Kidney (tissue), 13 donors: ENCODE measurements at regions not wholly inside any gene's neighbourhood (a gene's known extent, or its start where the extent isn't known, plus 50 kb on each side); places are given as distances from the start of the nearest gene placed in this dataset.

Source experiments
- DNase-seq, 5 donors: peaks; one replicate each; pipeline ENCODE4 v3.0.0-alpha.2; 2013 to 2020
- FAIRE-seq: peaks from 2 replicates; lab custom pipeline; 2012; peaks lifted over from hg19 to GRCh38; lab: Jason Lieb, UNC
- H3K27ac ChIP-seq, 2 donors: one replicate each; pipeline ENCODE4 v1.7.0; 2013; ENCODE audit warnings: low read depth in 2 of 2, low read length in 2 of 2, inconsistent platforms in 1 of 2
- H3K27me3 ChIP-seq: one replicate; pipeline ENCODE4 v1.7.1; 2013; ENCODE audit warnings: low read length, inconsistent platforms; ENCODE audit not compliant: control insufficient read depth, insufficient read depth
- H3K36me3 ChIP-seq, 3 donors: one replicate each; pipeline versions ENCODE4 v1.7.0 to v1.7.1; 2013; ENCODE audit warnings: low read length in 3 of 3, control low read depth in 1 of 3, inconsistent platforms in 1 of 3; ENCODE audit not compliant: insufficient read depth in 3 of 3, control insufficient read depth in 2 of 3
- H3K4me1 ChIP-seq, 3 donors: one replicate each; pipeline versions ENCODE4 v1.7.0 to v1.7.1; 2013; ENCODE audit warnings: low read length in 3 of 3, inconsistent platforms in 1 of 3, low read depth in 1 of 3; ENCODE audit not compliant: control insufficient read depth in 2 of 3, insufficient read depth in 2 of 3
- H3K4me3 ChIP-seq, 3 donors: one replicate each; pipeline versions ENCODE4 v1.7.0 to v1.8.1; 2013; ENCODE audit warnings: low read length in 3 of 3, control low read depth in 1 of 3, inconsistent platforms in 1 of 3
- H3K9ac ChIP-seq, 3 donors: one replicate each; pipeline versions ENCODE4 v1.7.0 to v1.7.1; 2013; ENCODE audit warnings: low read length in 3 of 3, control low read depth in 1 of 3, inconsistent platforms in 1 of 3
- H3K9me3 ChIP-seq, 3 donors: one replicate each; pipeline versions ENCODE4 v1.7.0 to v1.7.1; 2013; ENCODE audit warnings: low read length in 3 of 3, control low read depth in 1 of 3, inconsistent platforms in 1 of 3; ENCODE audit not compliant: control insufficient read depth in 2 of 3, insufficient read depth in 1 of 3
- intact Hi-C: fragments of 100-400 bp; cut with DNase I; formaldehyde crosslinking; loops from one replicate; pipeline ENCODE4 v1.11.1; 2022
- TF ChIP-seq, protein P1 (sequence below): IDR thresholded peaks from 3 replicates; pipeline ENCODE4 v1.5.1; 2012; ENCODE audit warnings: mild to moderate bottlenecking, moderate library complexity, borderline replicate concordance; ENCODE audit not compliant: insufficient read depth; ENCODE audit errors: extremely low read depth
- donor health status: control.
- donor health status: control.
- donor health status: control.
- donor health status: control.
- donor health status: control.
- donor health status: DM: yes; HTN: yes; CAD: no.
- donor health status: Normal renal cell carcinoma (clear cell type).

DNA sequence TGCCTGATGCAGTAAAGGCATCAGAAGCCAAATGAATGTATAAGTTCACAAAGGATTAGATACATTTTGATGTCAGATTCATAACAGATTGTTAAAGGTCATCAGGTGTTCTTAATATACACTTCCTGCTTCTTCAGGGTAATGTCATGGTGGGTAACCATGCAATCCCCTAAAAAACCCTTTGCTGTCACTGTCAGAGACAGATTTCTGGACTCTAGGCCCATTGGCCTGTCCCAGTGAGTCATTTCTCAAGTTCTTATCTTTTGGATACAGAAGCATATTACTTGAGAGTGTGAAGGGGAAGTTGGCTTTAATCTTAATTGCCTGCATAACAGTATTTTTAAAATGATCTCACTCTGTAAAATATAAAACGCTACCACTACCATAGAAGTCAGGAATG lies 895.6 kb upstream of the MAP3K7 start:
- H3K9ac ChIP-seq = no peak overlapping the region
- no peaks in the 10 kb centered on the region for H3K9me3 ChIP-seq
- H3K4me1 ChIP-seq = peaks cover 0 to 11% (median 0%) of the 10 kb centered on the region in 3 donors
- no peak for FAIRE-seq
- H3K27me3 ChIP-seq = no peaks in the 10 kb centered on the region
- TF ChIP-seq, protein P1, sequence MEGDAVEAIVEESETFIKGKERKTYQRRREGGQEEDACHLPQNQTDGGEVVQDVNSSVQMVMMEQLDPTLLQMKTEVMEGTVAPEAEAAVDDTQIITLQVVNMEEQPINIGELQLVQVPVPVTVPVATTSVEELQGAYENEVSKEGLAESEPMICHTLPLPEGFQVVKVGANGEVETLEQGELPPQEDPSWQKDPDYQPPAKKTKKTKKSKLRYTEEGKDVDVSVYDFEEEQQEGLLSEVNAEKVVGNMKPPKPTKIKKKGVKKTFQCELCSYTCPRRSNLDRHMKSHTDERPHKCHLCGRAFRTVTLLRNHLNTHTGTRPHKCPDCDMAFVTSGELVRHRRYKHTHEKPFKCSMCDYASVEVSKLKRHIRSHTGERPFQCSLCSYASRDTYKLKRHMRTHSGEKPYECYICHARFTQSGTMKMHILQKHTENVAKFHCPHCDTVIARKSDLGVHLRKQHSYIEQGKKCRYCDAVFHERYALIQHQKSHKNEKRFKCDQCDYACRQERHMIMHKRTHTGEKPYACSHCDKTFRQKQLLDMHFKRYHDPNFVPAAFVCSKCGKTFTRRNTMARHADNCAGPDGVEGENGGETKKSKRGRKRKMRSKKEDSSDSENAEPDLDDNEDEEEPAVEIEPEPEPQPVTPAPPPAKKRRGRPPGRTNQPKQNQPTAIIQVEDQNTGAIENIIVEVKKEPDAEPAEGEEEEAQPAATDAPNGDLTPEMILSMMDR = no peak
- no peak overlapping the region for H3K4me3 ChIP-seq
- DNase-seq = peak in 1 of 5 donors; percentile 8
- H3K27ac ChIP-seq = no peak overlapping the region
- H3K36me3 ChIP-seq = no peaks in the 10 kb centered on the region
- intact Hi-C loops = no loop called here

DNA sequence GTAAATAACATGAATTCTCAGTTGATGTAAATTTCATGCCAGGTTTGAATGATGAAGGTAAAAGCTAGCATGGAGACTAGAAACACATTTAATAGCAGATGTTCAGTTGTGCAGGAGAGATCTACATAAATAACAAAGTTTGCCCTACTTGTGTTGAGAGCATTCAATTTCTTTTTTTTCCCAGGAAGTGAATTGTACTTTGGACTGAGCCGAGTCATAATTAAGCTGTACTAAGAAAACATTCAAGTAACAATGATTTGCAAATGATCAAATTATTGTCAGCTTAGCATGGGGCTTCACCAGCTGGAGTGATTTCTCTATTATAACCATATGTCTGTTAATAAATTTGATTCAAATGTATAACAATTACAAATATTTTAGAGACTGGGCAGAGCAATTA lies 893.5 kb upstream of the MAP3K7 start:
- Histone ChIP-seq H3K4me3 (no peak overlapping the region), H3K27ac (no peak overlapping the region), H3K27me3 (no peaks in the 10 kb centered on the region), H3K36me3 (no peaks in the 10 kb centered on the region), H3K4me1 (peaks cover 0 to 11% (median 0%) of the 10 kb centered on the region in 3 donors), H3K9ac (no peak overlapping the region), H3K9me3 (no peaks in the 10 kb centered on the region)
- TF ChIP-seq, protein P1 = no peak
- peak; percentile 3 for FAIRE-seq
- intact Hi-C loops = no loop called here
- peak in 1 of 5 donors; percentile 27 for DNase-seq

DNA sequence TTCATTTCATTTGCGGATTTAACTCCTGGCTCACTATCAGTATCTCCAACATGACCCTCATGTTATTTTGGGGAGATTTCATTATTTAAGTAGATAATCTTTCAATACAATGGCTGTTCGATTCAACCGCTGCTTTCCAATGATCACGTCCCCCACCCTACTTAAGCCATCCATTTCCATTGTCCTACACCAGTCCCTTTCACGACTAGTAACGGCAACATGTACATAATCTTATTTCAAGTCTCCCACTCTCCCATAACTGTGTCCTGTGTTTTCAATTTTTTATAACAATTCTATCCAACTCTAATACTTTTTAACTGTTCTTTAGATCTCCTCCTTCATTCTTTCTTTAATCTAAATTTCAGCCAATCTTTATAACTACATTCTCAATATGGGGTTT lies 890.8 kb upstream of the MAP3K7 start:
- intact Hi-C loops = no loop called here
- TF ChIP-seq, protein P1 = no peak
- no peak overlapping the region for H3K9ac ChIP-seq
- DNase-seq (no peak), FAIRE-seq (no peak)
- H3K36me3 ChIP-seq = no peaks in the 10 kb centered on the region
- no peak overlapping the region for H3K4me3 ChIP-seq
- H3K4me1 ChIP-seq = peaks cover 0 to 11% (median 0%) of the 10 kb centered on the region in 3 donors
- H3K9me3 ChIP-seq = no peaks in the 10 kb centered on the region
- no peaks in the 10 kb centered on the region for H3K27me3 ChIP-seq
- no peak overlapping the region for H3K27ac ChIP-seq

DNA sequence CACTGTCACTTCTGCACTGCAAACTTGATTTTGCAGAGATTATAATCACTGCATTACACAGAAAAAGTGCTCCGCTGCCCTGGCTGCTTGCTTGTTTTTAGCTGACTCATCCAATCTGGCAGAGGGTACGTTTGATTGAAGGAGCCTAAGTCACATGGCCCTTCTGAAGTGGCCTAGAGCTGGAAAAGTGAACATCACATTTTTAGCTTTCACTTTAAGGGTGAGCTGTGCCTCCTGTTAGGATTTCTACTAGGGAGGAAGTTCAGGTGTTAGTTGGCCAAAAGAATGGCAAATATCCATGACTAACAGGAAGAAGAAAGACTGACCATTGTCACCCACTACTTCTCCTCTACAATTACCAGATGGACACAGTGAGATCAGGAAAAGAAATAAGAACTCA lies 889.1 kb upstream of the MAP3K7 start:
- TF ChIP-seq, protein P1 = no peak
- FAIRE-seq = no peak
- H3K4me3 ChIP-seq = peak overlapping the region in 1 of 3 donors; percentile 23
- intact Hi-C loops = no loop called here
- no peaks in the 10 kb centered on the region for H3K36me3 ChIP-seq
- no peaks in the 10 kb centered on the region for H3K9me3 ChIP-seq
- no peaks in the 10 kb centered on the region for H3K27me3 ChIP-seq
- no peak overlapping the region for H3K9ac ChIP-seq
- peaks cover 0 to 6% (median 0%) of the 10 kb centered on the region in 3 donors for H3K4me1 ChIP-seq
- DNase-seq = peak in 1 of 5 donors; percentile 18
- H3K27ac ChIP-seq = no peak overlapping the region
